Stimulated activated CD4-positive, alpha-beta T cell treated with anti-CD3 and anti-CD28 coated beads, Interleukin-4, amount 100 ng/mL, for 48 hours (primary cell): ENCODE measurements at regions not wholly inside any gene's neighbourhood (a gene's known extent, or its start where the extent isn't known, plus 50 kb on each side); places are given as distances from the start of the nearest gene placed in this dataset.

ENCODE experiments used
- DNase-seq, 2 donors: peaks; one replicate each; pipeline ENCODE4 v3.0.0-alpha.2; 2020; ENCODE audit warnings: low read depth in 2 of 2

DNA sequence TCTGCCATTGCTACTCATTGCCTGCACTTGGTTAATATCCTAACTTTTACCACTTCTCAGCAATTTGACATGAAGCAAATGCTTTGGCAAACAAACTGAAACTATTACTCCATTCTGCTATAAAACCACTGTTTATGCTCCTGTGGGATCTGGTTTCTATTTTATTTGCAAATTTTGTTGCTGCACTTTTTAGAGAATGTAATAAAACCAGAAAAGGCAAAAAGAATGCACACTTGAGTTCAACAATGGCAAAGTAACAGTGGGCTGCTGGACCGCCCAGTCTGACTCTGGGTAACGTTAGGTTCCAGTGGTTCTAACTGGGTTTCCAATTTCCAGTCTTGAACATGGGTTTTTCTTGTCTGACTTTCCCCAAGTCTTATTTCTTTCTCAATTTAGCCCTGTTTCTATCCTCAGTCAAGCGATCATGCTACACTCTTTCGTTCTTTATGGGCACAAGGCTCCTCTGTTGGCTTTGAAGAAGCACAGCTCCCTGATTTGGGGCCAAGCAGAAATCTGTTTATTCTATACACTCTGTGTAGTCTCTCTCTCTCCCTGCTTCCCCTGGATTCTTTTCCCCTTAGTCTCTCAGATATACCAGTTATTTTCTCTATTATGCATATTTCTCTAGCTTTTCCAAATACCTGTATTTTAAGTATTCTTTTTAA lies 129.2 kb upstream of the FAM3C start:
- DNase-seq = no peak

DNA sequence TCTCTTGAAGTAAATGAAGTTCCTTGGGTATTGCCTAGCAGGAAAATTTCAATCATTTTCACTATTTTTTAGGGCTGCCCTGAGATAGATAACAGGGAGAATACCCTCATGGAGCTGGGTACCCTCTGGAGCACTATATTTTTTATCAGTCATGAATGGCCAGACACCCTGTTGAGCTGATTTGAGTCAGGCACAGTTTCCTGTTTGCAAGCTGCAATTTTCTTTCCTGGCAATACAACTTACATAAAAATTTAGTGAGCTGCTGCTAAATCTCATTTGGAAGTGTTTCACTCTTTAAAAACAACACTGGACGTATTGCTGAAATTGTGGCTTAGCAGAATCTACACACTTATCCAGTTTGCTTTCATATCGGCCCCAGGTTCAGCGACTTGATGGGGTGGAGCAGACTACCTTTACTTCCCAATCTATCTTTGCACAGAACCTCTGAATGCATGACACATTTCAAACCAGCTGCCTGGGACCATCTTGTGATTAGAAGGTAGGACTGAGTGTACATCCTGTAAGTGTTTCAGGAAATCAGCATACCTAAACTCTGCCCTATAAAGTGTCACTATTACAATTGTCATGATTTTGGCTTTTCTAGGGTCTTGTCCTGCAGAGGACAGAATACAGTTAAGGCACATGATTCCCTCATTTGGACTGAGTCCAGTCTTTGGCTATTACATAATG lies 125.7 kb upstream of the FAM3C start:
- no peak for DNase-seq

DNA sequence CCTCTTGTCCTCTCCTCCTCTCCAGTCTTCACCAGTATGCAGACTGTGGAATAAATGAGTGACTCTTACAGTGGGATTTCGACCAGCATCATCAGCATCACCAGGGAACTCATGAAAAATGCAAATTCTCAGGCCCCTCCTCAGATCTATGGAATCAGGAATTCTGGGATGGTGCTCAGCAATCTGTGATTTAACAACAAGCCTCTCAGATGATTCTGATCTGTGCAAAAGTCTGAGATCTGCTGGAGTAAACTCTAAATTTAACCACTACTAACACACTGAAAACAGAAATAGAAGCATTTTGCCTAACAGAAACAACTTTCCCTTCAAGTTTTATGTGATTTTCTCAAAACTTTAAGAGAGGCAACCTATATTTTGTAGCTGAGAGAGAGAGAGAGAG lies 124.8 kb upstream of the FAM3C start:
- no peak for DNase-seq

DNA sequence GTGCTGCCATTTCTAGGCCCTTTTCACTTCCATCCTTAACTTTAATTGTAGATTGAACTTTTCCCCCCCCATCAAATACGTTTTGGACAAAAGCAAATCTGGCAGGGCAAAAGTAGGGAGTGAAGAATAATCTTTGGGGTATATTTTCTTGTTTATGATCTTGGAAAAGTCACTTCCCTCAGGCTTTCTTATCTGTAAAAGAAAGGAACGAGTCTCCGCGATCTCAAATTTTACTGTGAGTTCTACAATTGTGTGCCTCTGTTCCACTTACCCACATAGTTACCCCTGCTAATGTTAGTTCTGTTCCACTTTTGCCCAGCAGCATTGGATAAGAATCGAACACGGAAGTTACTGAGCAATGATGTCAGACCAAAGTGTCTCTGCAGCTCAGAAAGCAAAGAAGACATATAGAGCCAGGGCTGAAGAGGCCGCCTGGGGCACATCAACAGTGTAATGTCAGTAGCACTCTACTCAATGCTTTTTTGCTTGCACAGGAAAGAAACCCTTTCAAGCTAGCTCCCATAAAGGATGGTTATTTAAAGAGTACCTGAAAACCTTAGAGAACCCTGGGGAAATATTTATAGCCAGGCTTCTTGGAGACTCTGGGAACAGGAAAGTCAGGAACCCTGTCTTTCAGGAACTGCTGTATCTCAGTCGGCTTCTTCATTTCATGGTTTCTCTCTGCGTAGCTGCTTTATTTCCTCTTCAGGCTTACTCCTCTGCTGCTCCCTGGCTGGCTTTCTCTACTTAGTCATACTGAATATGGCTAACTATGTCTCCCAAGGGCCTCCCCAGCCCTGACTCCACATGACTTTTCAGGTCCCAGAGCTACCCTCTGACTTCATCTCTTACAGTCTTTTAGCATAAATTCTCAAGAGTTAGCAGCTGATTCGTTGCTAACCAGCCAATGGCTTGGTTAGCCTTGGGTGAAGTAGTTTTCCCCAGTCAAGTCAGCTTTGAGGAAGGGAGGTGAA lies 123.7 kb upstream of the FAM3C start:
- no peak for DNase-seq

DNA sequence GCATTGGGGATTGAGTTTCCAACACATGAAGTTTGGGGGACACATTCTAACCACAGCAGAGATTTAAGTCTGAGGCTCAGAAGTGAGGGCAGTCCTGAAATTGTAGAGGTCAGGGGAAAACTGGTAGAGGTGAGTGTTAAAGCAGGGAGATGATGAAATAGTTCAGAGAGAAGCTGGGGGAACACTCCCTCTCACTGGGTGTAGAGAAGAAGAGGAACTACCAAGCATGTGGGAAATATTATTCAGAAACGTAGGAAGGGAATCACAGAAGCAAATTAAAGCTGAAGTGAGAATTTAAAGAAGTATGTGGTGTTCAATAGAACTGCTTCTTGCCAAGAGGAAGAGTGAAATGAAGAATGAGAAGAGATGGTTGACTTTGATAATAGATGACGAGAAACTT lies 121.5 kb upstream of the FAM3C start:
- DNase-seq = no peak

DNA sequence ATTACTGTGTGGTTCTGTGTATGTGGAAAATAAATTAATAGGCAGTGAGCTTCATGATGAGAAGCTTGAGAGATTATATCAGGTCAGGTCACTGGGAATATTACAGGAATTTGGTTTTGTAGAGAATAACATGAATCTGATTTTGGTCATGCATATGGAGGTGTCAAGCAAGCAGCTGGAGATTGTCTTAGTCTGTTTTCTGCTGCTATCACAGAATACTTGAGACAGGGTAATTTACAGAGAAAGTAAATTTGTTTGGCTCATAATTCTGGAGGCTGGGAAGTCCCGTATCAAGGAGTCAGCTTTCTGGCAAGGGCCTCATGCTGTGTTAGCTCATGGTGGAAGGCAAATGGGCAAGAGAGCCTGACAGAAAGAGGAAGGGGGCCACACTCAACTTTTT lies 120.7 kb upstream of the FAM3C start:
- DNase-seq = no peak

DNA sequence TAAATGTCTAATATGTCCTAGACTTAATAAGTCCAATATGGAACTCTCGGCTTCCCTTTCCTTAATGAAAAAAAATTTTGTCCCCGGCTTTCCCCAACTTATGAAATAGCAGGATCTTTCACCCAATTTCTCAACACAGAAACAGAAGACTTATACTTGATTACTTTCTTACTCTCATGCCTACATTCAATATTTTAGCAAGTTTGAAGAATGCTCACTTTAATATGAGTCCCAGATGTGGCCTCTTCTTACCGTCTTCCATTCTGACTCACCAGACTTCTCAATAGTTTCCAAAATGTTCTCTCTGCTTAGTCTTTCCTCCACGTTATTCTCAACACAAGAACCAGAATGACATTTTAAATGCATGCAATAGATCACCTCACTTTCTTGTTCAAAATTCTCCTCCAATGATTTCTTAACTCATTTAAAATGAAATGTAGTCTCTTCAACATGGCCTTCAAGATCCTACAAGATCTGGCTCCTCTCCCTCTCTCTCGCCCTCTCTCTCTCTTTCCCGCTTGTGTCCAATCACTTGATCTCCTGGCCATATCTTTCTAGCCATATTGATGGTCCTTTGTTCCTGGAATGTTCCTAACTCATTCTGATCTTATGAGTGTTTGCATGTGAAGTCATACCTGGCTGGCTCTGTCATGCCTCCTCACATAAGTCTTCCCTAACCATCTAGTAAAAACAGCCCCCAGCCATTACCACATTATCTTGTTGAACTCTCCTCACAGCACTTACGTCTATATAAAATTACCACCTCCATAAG lies 119.7 kb upstream of the FAM3C start:
- no peak for DNase-seq

DNA sequence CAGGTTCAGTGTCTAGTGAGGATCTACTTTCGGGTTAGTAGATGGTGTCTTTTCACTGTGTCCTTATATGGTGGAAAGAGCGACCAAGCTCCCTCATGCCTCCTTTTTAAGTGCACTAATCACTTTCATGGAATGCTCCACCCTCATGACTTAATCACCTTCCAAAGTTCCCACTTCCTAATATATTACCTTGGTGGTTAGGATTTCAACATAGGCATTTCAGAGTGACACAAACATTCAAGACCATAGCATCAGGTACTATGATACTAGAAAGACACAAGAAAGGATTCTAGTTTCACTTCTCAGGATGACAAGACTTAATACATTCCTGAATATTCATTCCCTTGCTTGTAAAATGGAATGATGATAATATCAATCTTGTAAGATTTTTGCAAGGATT lies 119.1 kb upstream of the FAM3C start:
- no peak for DNase-seq

DNA sequence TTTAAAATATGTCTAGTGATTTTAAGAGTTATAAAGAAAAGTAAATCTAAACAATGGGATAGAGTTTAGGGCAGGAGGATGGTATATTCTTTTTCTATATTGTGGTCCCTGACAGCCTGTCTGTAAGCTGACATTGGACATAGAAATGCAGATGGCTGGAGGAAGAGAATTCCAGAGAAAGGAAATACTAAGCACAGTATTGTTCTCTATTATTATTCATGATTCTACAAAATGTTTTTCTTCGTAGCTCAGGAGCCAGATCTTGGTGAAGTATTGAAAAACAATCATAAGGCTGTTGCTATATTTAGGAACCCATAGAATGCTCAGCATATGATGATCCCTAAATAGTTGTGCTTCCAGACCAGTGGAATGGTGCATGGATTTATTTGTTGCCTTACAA lies 117.0 kb upstream of the FAM3C start:
- no peak for DNase-seq

DNA sequence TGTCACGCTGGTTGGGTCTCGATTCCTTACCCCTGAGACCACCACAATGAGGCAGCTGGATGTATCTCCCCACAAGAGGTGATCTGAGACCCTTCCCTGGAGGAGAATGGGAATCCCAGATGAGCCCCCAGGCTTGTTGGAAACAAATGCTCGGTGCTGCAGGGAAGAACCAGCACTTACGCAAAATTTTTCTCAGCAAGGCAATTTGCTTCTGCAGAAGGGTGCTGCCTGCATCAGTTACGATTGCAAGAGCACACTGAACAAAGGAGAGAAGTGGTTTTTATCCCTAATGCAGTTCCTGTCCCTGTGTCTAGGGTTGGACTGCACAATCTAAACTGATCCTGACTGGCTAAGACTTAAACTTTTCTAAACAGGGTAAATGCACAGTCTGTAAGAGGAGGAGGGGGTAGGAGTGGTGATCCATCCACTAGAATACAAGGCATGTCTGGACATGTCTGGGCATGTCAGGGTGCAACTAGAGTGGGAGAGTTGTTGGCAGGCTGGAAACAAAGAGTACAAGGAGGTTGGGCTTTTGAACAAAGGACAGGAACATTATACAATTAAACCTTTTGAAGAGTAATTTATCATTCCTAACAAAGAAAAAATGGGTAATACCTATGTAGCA lies 114.9 kb upstream of the FAM3C start:
- no peak for DNase-seq

DNA sequence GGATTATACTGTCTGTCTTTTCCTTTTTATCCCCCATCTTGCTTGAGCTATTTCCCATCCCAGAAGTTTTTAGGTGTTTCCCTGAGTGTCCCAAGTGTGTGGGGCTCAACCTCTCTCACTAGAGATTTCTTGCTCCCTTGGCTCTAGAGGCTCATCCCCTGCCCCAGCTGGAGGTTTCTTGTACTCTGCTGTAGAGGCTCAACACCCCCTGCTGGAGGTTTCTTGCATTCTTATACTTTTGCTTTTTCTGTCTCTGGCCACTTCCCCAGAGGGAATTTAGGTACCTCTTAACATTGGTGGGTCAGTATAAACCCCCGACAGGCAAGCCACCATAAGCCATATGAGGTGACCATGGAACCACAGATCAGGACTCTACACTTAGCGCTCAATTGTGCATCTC lies 114.2 kb upstream of the FAM3C start:
- peak in 1 of 2 donors; percentile 4 for DNase-seq

DNA sequence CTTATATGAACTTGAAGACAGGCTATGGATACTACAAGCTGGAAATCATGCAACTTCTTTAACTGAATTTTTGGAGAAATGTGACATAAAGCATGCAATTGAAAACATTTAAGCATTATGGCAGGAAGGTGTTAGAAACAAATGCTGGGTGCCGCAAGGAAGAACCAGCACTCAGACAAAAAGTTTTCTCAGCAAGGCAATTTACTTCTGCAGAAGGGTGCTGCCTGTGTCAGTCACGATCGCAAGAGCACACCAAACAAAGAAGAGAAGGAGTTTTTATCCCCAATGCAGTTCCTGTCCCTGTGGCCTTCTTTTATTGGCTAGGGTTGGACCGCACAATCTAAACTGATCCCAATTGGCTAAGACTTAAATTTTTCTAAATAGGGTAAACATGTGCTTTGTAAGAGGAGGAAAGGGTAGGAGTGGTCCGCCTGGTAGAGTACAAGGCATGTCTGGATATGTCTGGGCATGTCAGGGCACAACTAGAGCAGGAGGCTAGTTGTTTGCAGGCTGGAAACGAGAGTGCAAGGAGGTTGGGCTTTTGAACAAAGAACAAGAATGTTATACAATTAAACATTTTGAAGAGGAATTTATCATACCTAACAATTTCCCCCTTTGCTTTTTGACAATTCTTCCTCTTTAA lies 109.6 kb upstream of the FAM3C start:
- DNase-seq = no peak

DNA sequence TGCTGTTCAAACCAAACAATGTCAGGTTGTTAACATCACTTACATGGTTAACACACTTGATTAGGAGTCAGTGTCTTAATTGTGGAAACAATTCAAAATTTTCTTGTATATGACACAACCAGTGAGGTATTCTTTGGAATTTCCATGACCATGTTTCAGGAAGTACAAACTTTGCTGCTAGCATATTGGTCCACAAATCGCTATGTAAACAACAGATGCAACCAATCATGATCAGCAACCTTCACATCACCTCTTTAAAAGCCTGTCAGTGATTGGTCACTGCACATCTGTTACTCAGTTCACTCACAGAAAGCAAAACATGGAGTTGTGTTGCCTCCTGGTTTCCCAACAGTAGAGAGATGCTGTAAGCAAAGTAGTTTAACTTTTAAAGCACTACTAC lies 108.9 kb upstream of the FAM3C start:
- no peak for DNase-seq

DNA sequence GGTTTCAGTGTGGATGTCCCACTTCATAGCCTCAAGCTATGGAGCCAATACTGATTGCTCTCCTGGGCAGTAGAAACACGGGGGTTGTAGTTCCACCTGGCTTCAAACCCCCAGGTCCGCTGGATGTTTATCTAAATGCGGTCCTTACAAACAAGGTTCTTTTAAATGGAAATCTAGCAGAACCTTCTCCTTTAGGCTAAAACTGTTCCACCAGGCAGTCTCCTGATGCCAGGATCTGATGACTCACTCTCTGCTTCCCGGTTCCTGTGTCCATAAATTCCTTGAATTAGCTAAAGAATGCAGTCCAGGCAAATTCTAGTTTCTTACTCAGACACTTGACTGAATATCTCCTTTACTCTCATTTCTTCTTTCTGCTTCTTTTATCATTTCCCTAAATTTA lies 108.4 kb upstream of the FAM3C start:
- no peak for DNase-seq

DNA sequence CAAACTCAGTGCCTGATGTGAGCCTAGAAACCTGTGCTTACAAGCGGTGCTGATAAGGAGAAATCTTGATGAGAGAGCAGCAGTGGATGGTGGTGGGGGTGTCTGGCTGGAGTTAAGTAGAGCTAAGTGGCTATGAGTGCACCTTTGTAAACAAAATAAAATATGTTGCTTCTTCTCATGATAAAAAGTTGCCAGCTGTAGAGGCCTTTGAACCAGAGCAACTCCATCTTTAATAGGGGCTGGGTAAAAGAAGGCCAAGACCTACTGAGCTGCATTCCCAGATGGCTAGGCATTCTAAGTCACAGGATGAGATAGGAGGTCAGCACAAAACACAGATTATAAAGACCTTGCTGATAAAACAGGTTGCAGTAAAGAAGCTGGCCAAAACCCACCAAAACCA lies 107.6 kb upstream of the FAM3C start:
- no peak for DNase-seq

DNA sequence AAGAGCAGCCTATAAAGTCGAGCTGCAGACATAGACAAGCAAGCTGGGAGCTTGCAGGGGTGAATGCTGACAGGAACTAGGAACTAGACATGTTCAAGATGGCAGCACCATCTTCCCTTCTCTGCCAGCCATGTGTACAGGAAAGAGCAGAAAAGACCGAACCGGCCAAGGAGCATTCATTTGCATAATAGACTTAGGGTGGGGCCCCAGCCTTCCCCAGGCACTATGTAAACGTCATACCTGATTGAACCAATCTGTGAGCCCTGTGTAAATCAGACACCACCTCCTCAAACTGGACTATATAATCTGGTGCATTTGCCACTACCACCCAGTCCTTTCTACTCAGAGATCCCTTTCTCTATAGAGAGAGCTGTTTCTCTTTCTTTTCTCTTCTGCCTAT lies 106.9 kb upstream of the FAM3C start:
- DNase-seq = no peak

DNA sequence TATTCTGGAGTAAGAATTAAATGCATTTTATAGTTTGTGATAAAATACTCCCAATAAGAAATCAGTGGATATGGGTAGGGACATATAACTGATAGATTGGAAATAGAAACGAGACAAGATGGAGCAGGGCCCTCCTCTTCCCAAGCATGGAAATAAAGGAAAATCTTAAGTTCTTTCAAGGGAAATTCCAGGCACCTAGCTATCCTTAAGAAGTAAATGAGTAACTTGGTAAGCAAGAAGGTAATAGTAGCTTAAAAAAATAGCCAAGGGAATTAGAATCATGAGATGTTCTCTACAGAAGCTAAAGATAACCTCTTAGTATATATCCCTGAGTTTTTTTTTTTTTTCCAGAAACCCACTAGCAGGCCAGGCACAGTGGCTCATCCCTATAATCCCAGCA lies 105.5 kb upstream of the FAM3C start:
- DNase-seq = no peak

DNA sequence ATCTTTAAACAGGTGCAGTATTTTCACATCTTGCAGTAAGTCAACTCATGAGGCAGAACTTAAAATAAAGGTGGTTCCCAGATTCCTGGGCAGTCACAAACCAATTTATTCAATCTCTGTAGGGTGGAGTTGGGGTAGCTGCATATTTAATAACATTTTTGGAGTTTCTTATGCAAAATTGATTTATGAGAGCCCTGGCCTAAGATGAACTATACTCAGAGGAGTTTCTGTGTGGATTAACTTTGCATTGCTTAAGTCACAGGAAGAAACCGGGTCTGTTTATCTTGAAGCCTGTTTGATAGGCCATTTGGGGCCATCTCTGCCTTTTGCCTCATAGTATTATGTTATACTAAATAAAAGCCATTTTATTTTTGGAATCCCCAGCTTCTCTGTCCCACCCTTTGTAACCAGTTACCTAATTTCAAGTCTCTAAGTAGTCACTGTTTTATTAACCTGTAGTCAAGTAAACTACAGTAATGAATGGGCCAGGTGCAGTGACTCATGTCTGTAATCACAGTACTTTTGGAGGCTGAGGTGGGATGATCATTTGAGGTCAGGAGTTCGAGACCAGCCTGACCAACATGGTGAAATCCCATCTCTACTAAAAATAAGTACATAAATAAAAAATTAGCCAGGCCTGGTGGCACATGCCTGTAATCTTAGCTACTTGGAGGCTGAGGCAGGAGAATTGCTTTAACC lies 104.4 kb upstream of the FAM3C start:
- DNase-seq = no peak

DNA sequence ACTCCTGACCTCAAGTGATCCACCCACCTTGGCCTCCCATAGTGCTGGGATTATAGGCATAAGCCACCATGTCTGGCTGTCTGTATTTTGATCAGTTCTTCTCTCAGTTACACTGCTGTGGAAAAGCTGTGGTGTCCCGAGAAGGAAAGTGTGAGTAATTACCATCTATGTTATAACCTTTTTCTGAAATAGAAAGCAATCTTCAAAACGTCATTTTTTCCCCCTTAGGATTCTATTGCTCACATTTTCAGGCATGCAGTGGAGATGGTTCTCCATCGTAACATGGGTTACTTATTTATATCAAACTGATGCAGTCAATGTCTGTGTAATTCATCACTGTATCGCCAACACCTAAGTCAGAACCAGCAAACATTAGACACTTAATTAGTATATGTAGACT lies 103.5 kb upstream of the FAM3C start:
- peak; percentile 9 to 15 for DNase-seq

DNA sequence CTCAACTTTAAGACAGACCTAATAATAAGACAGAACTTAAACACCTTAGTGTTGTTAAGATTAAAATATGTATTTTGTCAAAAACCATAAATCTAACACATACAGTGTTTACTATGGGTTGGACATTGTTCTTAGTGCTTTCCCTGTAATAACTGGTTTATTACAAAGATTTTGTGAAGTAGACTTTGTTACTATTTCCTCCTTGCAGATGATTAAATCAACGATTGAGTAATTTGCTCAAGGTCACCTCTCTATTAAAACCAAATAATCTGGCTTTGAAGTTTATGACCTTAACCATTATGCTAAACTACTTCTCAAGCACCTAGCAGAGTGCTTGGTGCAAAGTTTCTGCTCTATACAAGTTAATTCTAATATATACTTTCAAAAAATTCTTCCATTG lies 102.7 kb upstream of the FAM3C start:
- no peak for DNase-seq
